MCF 10A (cell line): ENCODE measurements at regions not wholly inside any gene's neighbourhood (a gene's known extent, or its start where the extent isn't known, plus 50 kb on each side); places are given as distances from the start of the nearest gene placed in this dataset.

Experiments
- BruUV-seq: library from RNA; stranded (reverse); fragments of 400-500 nt; replicated peaks from 2 replicates; lab custom pipeline; 2021; lab: Mats Ljungman, UMichigan
- CTCF ChIA-PET: fragments of 300-600 bp; sonication (Branson Sonifier 250); formaldehyde crosslinking; extraction: SDS; loops from one replicate; lab custom pipeline; 2021; ENCODE audit warnings: antibody characterized with exemption, inconsistent platforms; lab: Yijun Ruan, JAX
- POLR2A ChIA-PET: fragments of 300-600, 350-650 bp; sonication (Branson Sonifier 250); formaldehyde crosslinking; extraction: SDS; loops from one replicate; lab custom pipeline; 2020; ENCODE audit warnings: antibody characterized with exemption, inconsistent platforms; lab: Yijun Ruan, JAX
- DNase-seq: peaks from one replicate; pipeline ENCODE4 v3.0.0-alpha.2; 2018; ENCODE audit not compliant: unreplicated experiment
- H3K27ac Mint-ChIP-seq: one replicate; pipeline ENCODE4 v1.8.0; 2022; ENCODE audit warnings: mild to moderate bottlenecking, low read depth, mixed read lengths; ENCODE audit not compliant: unreplicated experiment
- H3K27me3 Mint-ChIP-seq: one replicate; pipeline ENCODE4 v1.8.0; 2022; ENCODE audit warnings: mixed read lengths; ENCODE audit not compliant: insufficient read depth, unreplicated experiment
- H3K36me3 Mint-ChIP-seq: one replicate; pipeline ENCODE4 v1.8.0; 2022; ENCODE audit warnings: mild to moderate bottlenecking, moderate library complexity, mixed read lengths; ENCODE audit not compliant: insufficient read depth, unreplicated experiment
- H3K4me1 Mint-ChIP-seq: one replicate; pipeline ENCODE4 v1.8.0; 2022; ENCODE audit warnings: mixed read lengths; ENCODE audit not compliant: insufficient read depth, unreplicated experiment
- H3K4me3 Mint-ChIP-seq: one replicate; pipeline ENCODE4 v1.8.0; 2022; ENCODE audit warnings: mild to moderate bottlenecking, moderate library complexity, mixed read lengths; ENCODE audit not compliant: unreplicated experiment
- H3K9me3 Mint-ChIP-seq: one replicate; pipeline ENCODE4 v1.8.0; 2022; ENCODE audit warnings: mixed read lengths; ENCODE audit not compliant: unreplicated experiment
- CTCF ChIP-seq: fragments of 200-600 bp; IDR thresholded peaks from one replicate; pipeline ENCODE4 v1.8.0; 2022; ENCODE audit warnings: antibody characterized with exemption, mild to moderate bottlenecking; ENCODE audit not compliant: unreplicated experiment
- intact Hi-C: fragments of 100-400 bp; cut with micrococcal nuclease; formaldehyde crosslinking; loops from 2 replicates; pipeline ENCODE4 v1.14.1; 2022

GRCh38 chr18:56414357-56414756 lies 224.0 kb downstream of the TXNL1 start:
- intact Hi-C loops: no loop called here
- no peak for DNase-seq
- Mint-ChIP-seq H3K27me3 (no peaks in the 10 kb centered on the region), H3K9me3 (peaks cover 16% of the 10 kb centered on the region), H3K4me1 (no peaks in the 10 kb centered on the region), H3K36me3 (no peaks in the 10 kb centered on the region), H3K4me3 (no peak overlapping the region), H3K27ac (no peak overlapping the region)
- no TSS peak for BruUV-seq
- ChIA-PET POLR2A (no interaction called here), CTCF (interaction anchor here (0.6 kb wide), 1 partner anchor 72 kb away, joined by 3 read pairs; no protein-coding TSS in a partner anchor)
- TF ChIP-seq CTCF: no peak

- Mint-ChIP-seq H3K4me1 (no peaks in the 10 kb centered on the region), H3K9me3 (peaks cover 12% of the 10 kb centered on the region), H3K27ac (no peak overlapping the region), H3K27me3 (no peaks in the 10 kb centered on the region), H3K36me3 (no peaks in the 10 kb centered on the region), H3K4me3 (no peak overlapping the region)
- intact Hi-C loops: no loop called here
- no peak for TF ChIP-seq CTCF
- BruUV-seq: no TSS peak
- no peak for DNase-seq
- ChIA-PET CTCF (interaction anchor here (0.6 kb wide), 1 partner anchor 72 kb away, joined by 3 read pairs; no protein-coding TSS in a partner anchor), POLR2A (no interaction called here)
Observed at GRCh38 chr18:56413862-56414261, 224.5 kb downstream of the TXNL1 start.

GRCh38 chr18:56412951-56413350 lies 225.4 kb downstream of the TXNL1 start:
- H3K27me3 Mint-ChIP-seq: no peaks in the 10 kb centered on the region
- no TSS peak for BruUV-seq
- no peak for DNase-seq
- CTCF ChIA-PET: no interaction called here
- H3K36me3 Mint-ChIP-seq: no peaks in the 10 kb centered on the region
- intact Hi-C loops: no loop called here
- no peak overlapping the region for H3K4me3 Mint-ChIP-seq
- POLR2A ChIA-PET: no interaction called here
- no peak for TF ChIP-seq CTCF
- H3K27ac Mint-ChIP-seq: no peak overlapping the region
- H3K9me3 Mint-ChIP-seq: peaks cover 8% of the 10 kb centered on the region
- H3K4me1 Mint-ChIP-seq: no peaks in the 10 kb centered on the region

GRCh38 chr18:56409736-56410135 lies 228.7 kb downstream of the TXNL1 start:
- POLR2A ChIA-PET: no interaction called here
- BruUV-seq: no TSS peak
- Mint-ChIP-seq H3K9me3 (no peaks in the 10 kb centered on the region), H3K4me3 (no peak overlapping the region), H3K36me3 (no peaks in the 10 kb centered on the region), H3K27ac (no peak overlapping the region), H3K4me1 (no peaks in the 10 kb centered on the region), H3K27me3 (no peaks in the 10 kb centered on the region)
- intact Hi-C loops: no loop called here
- no peak for TF ChIP-seq CTCF
- CTCF ChIA-PET: no interaction called here
- DNase-seq: no peak
